ENCODE measurements at regions not wholly inside any gene's neighbourhood (a gene's known extent, or its start where the extent isn't known, plus 50 kb on each side); places are given as distances from the start of the nearest gene placed in this dataset.

DNA sequence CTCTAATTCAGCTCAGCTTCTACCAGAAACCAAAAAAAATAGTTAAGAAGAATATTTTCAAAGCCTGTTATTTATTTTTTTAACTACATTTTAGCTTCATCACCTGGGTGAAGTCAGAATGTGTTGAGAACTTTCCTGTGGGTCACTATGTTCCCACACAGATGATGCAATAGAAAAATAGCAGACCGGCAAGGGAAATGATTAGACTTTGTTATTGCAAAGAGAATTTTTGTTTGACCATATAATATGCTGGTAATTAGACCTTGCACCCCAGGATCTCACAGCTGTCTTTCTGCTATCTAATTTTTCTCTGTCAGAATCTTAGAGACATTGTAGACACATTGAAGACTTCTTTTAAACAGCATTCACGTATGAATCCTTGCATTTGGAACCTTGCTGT is 299.3 kb downstream of the TBX15 start:
- Histone ChIP-seq H3K9me3 (ENCODE audit: control insufficient read depth, low read depth, low read length) (no peaks in the 10 kb centered on the region), H3K79me2 (ENCODE audit: control insufficient read depth, insufficient read depth, low read length) (no peaks in the 10 kb centered on the region), H2AFZ (ENCODE audit: control insufficient read depth, low read length) (no peak overlapping the region), H3K4me3 (ENCODE audit: control insufficient read depth in 2 of 3, extremely low read depth in 1 of 3, insufficient read depth in 2 of 3, low read depth in 1 of 3, low read length in 3 of 3) (no peak overlapping the region), H3K9me1 (ENCODE audit: control insufficient read depth, extremely low read depth, insufficient read depth, low read length) (no peaks in the 10 kb centered on the region), H3K27ac (ENCODE audit: control insufficient read depth, insufficient read depth, low read length) (no peak overlapping the region), H3K4me1 (ENCODE audit: control insufficient read depth, extremely low read depth, insufficient read depth, low read length) (no peaks in the 10 kb centered on the region), H3K27me3 (ENCODE audit: control insufficient read depth, extremely low read depth, insufficient read depth, low read length) (no peaks in the 10 kb centered on the region), H4K20me1 (ENCODE audit: control insufficient read depth, extremely low read depth, insufficient read depth, low read length) (no peaks in the 10 kb centered on the region), H3K9ac (ENCODE audit: control insufficient read depth, extremely low read depth, insufficient read depth, low read length) (no peak overlapping the region), H3K36me3 (ENCODE audit: control insufficient read depth in 2 of 2, extremely low read depth in 1 of 2, insufficient read depth in 2 of 2, low read length in 2 of 2) (no peaks in the 10 kb centered on the region), H3K4me2 (ENCODE audit: control insufficient read depth, extremely low read depth, insufficient read depth, low read depth, low read length) (no peak overlapping the region)
- FAIRE-seq (no peak), DNase-seq (ENCODE audit: low read depth, low spot score) (no peak)
- dilution Hi-C loops (cut with MboI; ENCODE audit: extremely low pct_ligation_motif_present, low sequenced_read_pairs): no loop called here
- TF ChIP-seq EZH2 (IDR thresholded peaks at IDR 0.05; ENCODE audit: low read length): no peak
- TF ChIP-seq, protein P1, sequence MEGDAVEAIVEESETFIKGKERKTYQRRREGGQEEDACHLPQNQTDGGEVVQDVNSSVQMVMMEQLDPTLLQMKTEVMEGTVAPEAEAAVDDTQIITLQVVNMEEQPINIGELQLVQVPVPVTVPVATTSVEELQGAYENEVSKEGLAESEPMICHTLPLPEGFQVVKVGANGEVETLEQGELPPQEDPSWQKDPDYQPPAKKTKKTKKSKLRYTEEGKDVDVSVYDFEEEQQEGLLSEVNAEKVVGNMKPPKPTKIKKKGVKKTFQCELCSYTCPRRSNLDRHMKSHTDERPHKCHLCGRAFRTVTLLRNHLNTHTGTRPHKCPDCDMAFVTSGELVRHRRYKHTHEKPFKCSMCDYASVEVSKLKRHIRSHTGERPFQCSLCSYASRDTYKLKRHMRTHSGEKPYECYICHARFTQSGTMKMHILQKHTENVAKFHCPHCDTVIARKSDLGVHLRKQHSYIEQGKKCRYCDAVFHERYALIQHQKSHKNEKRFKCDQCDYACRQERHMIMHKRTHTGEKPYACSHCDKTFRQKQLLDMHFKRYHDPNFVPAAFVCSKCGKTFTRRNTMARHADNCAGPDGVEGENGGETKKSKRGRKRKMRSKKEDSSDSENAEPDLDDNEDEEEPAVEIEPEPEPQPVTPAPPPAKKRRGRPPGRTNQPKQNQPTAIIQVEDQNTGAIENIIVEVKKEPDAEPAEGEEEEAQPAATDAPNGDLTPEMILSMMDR (optimal IDR thresholded peaks at IDR 0.05 in 1 of 3, IDR thresholded peaks at IDR 0.05 in 1 of 3, conservative IDR thresholded peaks at IDR 0.05 in 1 of 3; ENCODE audit: extremely low read depth in 1 of 3, insufficient read depth in 2 of 3, low read length in 3 of 3): no peak

DNA sequence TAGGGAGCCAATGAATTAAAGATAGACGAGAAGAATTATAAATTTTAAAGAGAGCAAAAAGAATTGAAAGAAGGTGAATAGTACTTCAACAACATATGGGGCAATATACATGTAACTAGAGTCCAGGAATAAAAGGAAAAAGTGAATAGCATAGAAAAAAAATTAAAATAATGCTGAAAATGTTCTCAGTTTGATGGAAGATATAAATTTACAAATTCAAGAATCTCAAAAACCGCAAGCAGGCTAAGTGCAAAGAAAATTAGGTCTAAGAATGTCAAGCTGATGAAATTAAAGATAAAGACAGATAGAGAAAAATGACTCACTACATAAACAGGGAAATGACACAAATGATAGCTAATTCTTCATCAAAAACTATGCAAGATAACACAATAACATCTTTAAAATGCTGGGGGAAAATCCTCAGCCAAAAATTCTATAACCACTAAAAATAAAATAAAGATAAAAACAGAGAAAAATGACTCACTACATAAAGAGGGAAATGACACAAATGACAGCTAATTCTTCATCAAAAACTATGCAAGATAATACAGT is 326.3 kb downstream of the TBX15 start:
- H3K4me3 ChIP-seq (ENCODE audit: control insufficient read depth in 2 of 3, extremely low read depth in 1 of 3, insufficient read depth in 2 of 3, low read depth in 1 of 3, low read length in 3 of 3): no peak overlapping the region
- no peak overlapping the region for H3K9ac ChIP-seq (ENCODE audit: control insufficient read depth, extremely low read depth, insufficient read depth, low read length)
- no peak overlapping the region for H3K4me2 ChIP-seq (ENCODE audit: control insufficient read depth, extremely low read depth, insufficient read depth, low read depth, low read length)
- TF ChIP-seq, protein P1 (optimal IDR thresholded peaks at IDR 0.05 in 1 of 3, IDR thresholded peaks at IDR 0.05 in 1 of 3, conservative IDR thresholded peaks at IDR 0.05 in 1 of 3; ENCODE audit: extremely low read depth in 1 of 3, insufficient read depth in 2 of 3, low read length in 3 of 3): no peak
- no peak for TF ChIP-seq EZH2 (IDR thresholded peaks at IDR 0.05; ENCODE audit: low read length)
- FAIRE-seq (no peak), DNase-seq (ENCODE audit: low read depth, low spot score) (no peak)
- no peak overlapping the region for H3K27ac ChIP-seq (ENCODE audit: control insufficient read depth, insufficient read depth, low read length)
- dilution Hi-C loops (cut with MboI; ENCODE audit: extremely low pct_ligation_motif_present, low sequenced_read_pairs): no loop called here
- no peaks in the 10 kb centered on the region for H3K79me2 ChIP-seq (ENCODE audit: control insufficient read depth, insufficient read depth, low read length)
- H3K9me3 ChIP-seq (ENCODE audit: control insufficient read depth, low read depth, low read length): no peaks in the 10 kb centered on the region
- no peaks in the 10 kb centered on the region for H3K9me1 ChIP-seq (ENCODE audit: control insufficient read depth, extremely low read depth, insufficient read depth, low read length)
- no peaks in the 10 kb centered on the region for H4K20me1 ChIP-seq (ENCODE audit: control insufficient read depth, extremely low read depth, insufficient read depth, low read length)
- H3K36me3 ChIP-seq (ENCODE audit: control insufficient read depth in 2 of 2, extremely low read depth in 1 of 2, insufficient read depth in 2 of 2, low read length in 2 of 2): no peaks in the 10 kb centered on the region
- no peaks in the 10 kb centered on the region for H3K4me1 ChIP-seq (ENCODE audit: control insufficient read depth, extremely low read depth, insufficient read depth, low read length)
- no peak overlapping the region for H2AFZ ChIP-seq (ENCODE audit: control insufficient read depth, low read length)
- H3K27me3 ChIP-seq (ENCODE audit: control insufficient read depth, extremely low read depth, insufficient read depth, low read length): no peaks in the 10 kb centered on the region
